ENCODE measurements at regions not wholly inside any gene's neighbourhood (a gene's known extent, or its start where the extent isn't known, plus 50 kb on each side); places are given as distances from the start of the nearest gene placed in this dataset.

DNA sequence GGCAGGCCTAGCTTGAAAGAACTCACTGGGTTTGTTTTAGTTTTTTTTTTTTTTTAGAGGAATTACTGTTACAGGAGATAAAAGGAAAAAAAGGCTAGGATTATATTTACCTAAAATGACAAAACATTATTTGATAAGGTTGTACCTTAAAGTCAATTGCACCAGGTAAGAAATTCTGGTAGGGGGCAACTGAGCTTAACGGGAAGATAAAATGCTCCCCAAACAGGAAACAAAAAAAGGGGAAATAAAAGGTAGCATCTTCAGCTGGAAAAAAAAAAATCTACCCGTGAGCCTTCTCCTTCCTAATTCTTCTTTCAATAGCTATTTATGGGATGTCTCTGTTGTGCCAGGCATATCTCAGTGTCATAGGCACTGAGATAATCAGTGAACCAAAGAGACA is 164.5 kb downstream of the PIK3R1 start:
- no peak for FAIRE-seq

DNA sequence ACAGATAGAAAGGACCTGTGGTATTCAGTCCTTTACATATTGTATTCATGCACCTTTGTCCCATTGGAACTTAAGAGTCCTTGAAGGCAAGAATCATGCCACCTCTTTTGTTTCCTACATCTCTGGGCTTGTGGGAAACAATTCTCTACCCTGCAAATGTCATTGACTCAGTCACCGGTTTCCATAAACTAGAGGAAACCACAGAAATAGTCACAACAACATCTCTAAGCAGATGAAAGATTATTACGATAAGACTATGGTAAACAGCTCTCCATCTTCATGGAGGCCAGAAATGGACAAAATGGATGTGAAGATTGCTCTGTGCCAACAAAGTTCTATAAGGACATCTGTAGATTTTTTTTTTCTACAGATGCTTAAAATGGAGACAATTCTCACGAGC is 165.5 kb downstream of the PIK3R1 start:
- no peak for FAIRE-seq

DNA sequence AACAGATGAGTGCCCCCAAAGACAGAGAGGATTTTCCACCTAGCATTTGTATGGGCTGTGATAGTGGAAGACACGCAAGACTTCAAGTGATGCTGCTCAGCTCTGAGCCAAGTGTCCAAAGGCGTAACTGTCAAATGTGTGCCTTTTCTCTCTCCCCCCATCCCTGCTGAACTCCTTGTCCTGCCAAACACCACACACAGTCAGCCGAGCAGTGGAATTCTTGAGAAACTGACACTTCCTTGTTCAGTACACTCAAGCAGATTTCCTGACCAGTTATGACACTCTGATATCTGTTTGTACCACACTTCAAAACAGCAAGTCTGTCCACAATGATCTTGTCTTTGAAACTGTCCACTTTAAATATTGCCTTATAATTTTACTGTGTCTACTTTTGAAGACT is 166.4 kb downstream of the PIK3R1 start:
- no peak for FAIRE-seq

DNA sequence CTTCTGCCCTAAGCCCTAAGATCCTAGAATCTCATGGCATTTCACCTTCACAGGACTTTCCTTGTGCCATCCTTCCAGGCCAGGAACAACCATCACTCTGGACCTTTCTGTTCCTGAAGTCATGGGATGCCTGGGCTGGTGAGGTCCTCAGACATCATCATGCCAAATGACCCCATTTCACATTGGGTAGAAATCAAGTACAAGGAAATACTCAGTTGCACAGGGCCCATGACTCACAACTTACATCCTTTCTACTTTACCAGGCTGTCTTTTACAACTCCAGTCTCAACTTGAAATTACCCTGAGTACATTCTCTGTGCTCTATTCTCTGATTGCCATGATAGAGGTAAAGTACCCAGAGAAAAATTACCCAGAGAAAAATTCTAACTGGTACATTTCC is 167.1 kb downstream of the PIK3R1 start:
- no peak for FAIRE-seq

DNA sequence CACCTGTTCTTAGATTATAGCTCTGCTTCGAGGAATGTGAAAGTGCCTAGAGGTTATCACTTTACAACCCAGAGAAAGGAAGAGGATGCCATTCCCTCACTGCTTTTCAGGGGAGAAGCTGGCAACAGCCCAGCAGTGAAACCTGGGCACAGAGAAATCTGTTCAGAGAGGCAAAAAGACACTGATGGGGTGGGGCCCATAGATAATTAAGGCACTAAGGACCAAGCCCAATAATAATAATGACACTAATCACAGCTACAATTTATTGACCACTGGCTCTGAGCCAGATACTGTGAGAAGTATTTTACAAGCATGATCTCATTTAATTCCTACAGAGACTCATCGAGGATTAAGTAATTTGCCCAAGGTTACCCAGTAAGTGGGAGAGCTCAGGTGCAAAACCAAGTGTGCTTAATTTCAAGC is 168.3 kb downstream of the PIK3R1 start:
- FAIRE-seq: no peak

DNA sequence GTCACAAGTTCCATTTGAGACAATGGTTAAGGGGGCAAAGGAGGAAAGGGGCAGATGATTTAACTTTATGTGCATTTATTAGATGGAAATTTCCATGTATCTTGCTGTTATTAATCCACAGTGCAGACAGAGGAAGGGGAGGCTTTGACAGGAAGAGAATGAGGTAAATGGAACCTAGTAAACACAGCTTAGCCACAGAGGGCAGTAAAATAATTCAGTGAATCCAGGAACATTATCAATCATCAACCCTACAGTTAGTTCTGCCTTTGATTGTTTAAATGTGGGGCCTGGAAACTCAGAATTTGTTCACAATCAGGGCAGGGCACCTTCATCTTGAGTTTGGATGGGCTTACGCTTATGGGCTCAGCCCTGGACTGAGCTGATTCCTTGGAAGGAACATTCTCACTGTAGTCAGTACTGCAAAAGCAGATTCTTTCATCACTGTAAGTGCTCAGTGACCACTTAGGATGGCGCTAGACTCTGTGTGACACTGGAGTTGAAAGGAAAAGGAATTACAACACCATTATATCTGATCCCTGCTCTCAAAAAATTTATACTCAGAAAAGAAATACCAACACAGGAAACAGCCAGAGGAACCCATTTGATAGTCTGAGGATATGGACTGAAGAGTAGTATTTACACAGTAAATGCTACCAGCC is 169.5 kb downstream of the PIK3R1 start:
- no peak for FAIRE-seq

DNA sequence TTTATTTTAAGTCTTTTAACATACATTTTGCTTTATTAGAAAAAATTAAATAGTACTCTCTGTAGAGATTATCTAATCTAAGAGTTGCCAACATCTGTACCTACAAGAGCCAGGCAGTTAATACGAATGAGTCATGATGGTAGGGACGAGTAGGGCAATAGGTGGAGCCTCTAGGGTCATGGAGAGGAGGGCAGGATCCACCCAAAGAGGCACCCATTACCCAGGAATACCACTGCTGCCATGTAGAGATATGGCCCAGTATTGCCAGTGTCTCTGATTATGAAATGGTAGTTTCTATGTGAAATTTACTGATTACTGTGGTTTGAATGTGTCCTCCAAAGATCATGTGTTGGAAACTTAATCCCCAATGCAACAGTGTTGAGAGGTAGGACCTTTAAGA is 170.4 kb downstream of the PIK3R1 start:
- no peak for FAIRE-seq

DNA sequence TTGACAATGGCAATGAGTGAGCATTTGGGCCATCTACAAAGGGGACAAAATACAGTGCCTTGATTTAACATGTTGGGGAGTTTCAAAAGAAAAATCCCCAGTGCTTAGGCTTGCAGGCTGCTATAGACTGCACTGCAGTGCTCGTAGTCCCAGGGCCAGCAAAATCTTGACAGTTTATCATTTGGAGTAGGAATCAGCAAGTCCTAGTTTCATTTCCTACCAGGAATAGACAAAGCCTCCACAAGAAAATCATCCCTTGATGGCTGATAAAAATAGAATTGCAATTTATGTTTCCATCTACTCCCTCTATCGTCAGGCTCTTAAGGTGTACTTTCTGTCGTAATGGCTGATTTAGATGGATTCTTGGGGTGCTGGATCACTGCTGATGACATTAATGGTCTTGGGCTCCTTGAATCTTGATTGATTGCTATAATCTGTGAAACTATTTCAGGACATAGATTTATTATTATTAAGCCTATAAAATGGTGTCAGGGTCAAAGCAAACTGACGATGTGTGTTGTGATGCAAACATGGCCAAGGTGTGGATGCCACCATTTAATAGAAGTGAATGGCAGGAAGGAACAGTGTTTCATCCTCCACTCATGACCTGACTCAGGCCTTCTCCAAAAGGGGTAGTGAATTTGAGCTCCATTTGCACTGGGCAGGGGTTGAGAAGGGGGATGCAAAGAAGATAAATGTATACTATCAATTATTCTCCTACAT is 171.7 kb downstream of the PIK3R1 start:
- no peak for FAIRE-seq

DNA sequence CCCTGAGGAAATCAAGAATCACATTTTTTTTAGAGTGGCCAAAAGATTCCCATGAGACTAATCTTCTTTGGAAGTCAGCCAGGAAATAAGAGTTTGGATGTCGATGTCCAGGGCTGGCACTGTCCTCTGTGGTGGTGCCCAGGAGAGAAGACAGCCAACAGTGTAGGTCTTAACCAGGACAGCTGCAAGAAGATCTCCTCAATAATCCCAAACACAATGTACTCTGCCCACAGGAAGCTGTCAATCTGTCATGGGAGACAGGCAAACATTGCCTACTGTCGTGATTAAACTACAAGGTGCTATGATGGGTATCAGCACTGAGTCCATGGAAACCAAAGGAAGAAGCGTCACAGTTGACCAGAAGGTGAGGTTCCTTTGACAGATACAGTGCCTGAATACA is 174.1 kb downstream of the PIK3R1 start:
- no peak for FAIRE-seq

DNA sequence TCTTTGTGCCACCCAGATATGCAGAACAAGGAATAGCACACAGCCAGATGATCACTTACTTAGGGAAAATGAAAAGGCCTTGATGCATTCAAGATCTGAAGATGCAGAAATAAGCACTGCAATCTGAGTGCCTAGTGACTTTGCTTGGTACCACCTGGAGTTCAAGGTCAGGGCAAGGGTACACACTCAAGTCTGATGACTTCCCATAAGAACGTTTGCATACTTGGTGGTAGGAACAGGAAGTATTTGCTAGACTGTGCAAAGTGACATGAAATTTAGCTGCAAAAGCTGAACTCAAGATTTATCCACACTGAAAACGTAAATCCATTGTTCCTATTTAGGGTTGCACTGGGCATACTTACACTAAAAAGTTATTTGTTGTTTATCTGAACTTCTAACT is 177.1 kb downstream of the PIK3R1 start:
- no peak for FAIRE-seq

DNA sequence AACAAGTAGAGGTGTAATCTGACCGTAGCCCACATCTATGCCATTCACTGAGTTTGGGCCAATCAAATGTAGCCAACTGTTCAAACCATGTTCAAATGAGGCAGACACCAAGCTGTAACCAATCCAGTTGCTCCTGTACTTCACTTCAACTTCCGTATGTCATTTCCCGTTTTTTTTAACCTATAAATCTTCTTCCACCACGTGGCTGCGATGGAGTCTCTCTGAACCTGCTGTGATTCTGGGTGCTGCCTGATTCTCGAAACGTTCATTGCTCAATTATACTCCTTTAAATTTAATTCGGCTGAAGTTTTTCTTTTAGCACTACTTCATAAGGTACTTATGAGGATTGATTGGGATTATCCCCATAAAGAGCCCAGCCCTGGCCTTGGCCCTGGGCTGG is 179.7 kb downstream of the PIK3R1 start:
- FAIRE-seq: no peak

DNA sequence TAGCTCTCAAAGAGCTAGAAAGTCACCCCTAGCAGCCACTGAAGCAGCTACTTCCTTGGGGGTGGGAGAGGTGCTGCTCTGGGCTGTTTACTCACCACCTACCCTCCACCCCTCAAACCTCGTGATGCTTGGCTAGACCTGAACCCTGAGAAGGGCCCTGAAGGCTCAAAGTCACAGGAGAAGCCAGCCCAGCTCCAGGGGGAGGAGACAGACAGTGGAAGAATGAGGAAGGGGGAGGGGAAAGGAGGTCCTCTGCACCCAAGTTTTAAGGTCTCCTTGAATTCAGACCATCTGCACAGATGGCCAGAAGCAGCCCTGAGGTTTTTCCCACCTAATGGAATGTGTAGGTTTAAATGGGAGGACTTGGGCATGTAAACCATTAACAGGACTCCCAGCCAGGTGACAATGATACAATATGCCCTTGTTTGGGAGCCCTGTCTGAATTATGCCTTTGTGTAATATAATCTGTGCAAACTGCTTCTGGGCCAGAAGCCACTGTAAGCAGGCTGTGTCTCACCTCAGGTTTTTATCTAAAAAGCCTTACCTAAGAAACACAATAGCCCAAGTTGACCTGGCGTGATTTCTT is 180.5 kb downstream of the PIK3R1 start:
- FAIRE-seq: no peak

DNA sequence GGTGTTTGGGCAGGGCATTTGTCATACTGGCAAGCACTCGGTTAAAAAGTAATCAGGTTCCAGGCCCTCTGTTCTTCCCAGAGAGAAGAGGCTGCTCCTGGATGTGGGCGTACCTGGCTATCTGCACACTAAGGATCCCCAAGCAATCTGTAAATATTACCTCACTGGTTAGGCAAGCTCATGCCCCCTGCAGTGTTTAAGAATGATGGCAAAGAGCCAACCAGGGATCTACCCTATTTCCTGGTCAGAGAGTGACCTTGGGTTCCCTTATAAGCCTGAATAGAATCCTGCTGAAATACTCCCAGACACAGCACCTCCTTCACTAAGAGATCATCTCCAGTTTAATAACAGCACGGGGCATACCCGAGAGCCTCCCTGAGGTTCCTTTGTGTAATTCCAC is 181.2 kb downstream of the PIK3R1 start:
- no peak for FAIRE-seq

DNA sequence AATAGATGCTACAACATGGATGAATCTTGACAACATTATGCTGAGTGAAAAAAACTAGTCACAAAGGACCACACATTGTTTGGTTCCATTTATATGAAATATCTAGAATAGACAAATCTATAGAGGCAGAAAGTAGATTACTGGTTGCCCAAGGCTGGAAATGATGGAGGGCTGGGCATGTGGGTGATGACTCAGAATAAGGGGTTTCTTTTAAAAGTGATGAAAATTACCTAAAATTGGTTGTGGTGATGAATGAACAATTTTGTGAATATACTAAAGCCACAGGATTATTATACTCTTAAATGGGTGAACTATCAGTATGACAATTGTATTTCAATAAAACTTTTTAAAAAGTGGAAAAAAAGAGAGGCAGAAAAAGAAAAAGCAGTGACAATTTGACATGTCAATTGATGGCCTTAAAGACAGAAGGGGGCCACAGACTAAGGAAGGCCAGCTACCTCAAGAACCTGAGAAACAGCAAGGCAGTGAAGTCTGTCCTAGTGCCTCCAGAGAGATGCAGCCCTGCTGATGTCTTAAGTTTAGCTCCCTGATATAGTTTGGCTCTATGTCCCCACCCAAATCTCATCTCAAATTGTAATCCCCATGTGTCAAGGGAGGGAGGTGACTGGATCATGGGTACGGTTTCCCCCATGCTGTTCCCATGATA is 182.7 kb downstream of the PIK3R1 start:
- no peak for FAIRE-seq

DNA sequence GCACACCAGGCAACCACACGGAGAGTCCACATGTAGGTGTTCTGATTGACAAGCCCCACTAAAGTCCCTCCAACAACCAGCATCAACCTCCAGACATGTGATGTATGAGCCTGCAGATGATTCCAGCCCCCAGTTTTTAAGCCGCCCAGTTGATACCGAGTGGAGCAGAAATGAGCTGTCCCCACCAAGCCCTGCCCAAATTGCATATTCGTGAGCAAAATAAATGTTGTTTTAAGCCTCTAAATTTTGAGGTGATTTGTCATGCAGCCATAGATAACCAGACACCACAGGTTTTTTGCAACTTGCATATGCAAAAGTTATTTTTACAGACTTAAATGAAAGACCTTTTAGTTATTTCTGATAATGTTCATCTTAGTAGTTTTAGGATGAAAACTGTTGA is 187.7 kb downstream of the PIK3R1 start:
- no peak for FAIRE-seq

DNA sequence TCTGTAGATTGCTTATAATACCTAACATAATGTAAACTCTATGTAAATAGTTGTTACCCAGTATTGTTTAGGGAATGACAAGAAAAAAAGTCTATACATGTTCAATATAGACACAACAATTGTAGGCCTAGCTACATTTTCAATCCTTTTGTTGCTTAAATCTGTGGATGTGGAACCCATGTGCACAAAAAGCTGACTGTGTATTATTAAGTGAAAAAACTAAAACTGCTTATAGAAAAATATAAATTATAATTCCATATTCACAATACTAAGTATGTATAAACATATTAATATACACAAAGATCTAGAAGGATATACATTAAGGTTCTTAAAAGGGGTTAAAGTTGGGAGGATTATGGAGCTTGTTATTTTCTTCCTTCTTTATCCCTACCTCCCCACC is 188.7 kb downstream of the PIK3R1 start:
- FAIRE-seq: no peak

DNA sequence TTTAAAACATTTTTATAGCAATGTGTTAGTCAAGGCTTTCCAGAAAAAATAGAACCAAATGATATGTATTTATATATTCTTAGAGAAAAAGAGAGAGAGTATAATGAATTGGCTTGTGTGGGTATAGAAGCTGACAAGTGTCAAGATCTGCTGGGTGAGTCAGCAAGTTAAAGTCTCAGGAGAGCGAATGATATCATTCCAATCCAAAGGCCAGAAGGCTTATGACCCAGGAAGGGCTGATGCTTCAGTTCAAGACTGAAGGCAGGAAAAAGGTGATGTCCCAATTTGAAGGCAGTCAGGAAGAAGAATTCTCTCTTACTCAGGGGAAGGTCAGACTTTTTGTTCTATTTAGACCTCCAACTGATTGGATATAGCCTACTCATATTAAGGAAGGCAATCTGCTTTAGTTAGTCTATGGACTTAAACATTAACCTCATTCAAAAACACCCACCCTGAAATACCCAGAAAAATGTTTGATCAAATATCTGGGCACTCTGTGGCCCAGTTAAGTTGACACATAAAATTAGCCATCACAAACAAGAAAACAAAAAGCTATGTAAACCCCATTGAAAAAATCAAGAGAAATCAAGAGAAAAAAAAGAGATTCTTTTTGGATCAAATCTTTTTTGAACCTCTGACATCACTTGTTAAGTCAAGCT is 189.6 kb downstream of the PIK3R1 start:
- no peak for FAIRE-seq

DNA sequence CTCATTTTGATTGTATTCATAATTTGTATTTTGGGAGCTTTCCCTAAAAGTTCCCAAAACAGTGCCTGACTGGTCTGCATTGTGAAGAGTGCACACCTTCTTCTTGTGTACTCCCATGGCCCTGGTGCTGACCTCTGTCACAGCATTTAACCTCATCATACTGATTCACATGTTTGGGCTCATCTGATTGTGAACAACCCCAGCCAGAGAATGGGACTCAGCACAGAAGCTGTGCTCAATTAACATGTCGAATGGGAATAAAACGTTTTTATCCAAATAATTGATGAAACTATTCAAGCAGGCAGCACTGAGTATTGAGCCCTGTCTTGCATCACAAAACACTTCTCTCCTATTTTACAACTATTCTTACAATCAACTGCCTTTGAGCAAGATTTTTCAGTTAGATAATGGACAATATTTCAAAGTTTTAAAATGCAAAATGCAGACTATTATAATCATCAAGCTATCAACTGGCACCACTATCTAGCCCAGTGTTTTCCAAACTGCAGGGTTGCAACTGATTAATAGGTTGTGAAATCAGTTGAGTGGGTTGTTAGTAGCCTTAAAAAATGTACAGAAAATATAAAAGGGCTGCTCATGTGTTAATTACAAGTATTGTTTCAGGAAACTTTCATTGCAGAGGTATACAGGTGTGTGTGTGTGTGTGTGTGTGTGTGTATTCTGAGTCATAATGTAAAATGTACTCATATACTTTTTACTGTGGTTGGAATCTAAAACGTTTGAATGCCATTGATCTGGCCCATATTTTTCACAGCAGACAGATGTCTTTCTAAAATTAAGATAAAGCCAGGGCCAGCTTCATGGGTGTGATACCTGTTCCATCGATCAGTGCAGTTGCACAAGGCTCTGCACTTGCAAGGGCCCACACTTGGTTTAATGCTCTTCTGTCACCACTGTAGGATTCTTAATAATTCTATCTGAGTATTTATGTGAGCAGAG is 190.5 kb downstream of the PIK3R1 start:
- no peak for FAIRE-seq

DNA sequence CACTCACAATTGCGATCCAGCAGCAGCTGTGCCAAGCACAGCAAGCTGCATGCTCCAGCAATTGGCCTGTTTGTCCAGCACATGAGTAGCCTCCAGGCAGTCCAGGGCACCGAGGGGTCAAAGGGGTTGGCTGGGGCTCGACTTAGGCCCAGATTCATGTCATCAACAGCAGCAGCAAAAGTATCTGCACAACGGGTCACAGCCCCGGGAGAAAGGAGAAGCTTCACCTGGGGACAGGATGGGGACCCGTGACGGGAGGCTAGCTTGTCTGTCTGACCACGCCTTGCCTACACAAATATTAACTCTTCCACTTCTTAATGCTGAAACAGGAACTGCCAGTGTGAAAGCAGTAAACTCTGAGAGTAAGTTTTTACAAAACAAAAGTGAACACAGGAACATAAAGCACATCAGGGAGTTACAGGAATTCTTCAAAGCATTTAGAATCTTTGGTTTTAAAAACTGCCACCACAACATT is 191.2 kb downstream of the PIK3R1 start:
- FAIRE-seq: no peak

DNA sequence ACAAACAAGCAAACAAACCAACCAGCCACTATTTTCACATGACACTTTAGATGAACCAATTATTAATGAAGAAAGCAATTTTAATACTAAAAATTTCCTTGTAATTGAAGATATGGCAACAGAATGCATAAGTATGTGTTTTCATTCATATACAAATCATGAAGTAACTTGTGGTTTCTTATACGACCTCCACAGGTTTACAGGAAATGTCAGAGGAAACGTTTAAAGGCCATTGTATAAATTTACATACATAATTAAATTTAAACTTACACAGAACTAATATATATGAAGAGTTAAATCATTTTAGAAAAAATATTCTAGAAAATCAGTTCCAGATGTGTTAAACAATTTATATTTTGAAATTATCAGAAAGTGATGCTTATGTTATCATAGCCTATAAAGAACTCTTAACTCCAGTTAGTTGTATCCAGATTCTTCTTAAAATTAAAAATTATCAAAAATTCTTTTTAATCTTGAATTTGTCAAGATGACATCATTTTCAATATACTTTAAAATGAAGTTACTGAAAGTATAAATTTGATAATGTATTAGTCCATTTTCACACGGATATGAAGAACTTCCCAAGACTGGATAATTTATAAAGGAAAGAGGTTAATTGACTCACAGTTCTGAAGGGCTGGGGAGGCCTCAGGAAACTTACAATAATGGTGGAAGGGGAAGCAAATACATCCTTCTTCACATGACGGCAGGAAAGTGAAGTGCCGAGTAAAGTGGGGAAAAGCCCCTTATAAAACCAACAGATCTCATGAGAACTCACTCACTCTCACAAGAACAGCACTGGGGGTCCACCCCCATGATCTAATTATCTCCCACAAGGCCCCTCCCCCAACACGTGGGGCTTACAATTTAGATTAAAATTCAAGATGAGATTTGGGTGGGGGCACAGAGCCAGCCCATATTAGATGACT is 192.0 kb downstream of the PIK3R1 start:
- no peak for FAIRE-seq

DNA sequence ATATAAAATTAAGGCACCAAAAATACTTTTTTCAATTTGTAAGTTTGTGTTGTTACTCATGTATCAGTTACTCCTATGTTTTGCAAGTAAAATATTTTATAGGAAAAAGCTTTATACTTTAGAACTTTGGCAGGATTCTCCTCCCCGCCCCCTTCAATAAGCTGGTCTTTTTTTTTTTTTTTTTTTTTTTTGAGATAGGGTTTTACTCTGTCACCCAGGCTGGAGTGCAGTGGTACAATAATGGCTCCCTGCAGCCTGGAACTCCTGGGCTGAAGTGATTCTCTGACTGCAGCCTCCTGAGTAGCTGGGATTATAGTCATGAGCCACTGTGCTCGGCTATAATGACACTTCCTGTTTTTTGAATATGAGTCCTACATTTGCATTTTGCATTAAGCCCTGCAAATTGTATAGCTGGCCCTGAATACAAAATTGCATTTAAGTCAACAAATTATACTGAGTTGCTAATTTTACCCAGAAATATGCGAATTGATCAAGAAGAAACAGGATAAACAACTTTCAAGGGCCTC is 192.9 kb downstream of the PIK3R1 start:
- no peak for FAIRE-seq

Measured in G401.6 (cell line).